HG03095 (cell line): ENCODE measurements at regions not wholly inside any gene's neighbourhood (a gene's known extent, or its start where the extent isn't known, plus 50 kb on each side); places are given as distances from the start of the nearest gene placed in this dataset.
"Not testable (repeated sequence)": the region's sequence is repeated elsewhere in the genome, so short reads cannot be mapped to it uniquely, and the experiment has no call there.

Source experiments
- ATAC-seq: cut with Tn5 transposase; IDR thresholded peaks from one replicate; pipeline ENCODE4 v1.9.1; 2021; ENCODE audit warnings: moderate library complexity; ENCODE audit not compliant: unreplicated experiment

DNA sequence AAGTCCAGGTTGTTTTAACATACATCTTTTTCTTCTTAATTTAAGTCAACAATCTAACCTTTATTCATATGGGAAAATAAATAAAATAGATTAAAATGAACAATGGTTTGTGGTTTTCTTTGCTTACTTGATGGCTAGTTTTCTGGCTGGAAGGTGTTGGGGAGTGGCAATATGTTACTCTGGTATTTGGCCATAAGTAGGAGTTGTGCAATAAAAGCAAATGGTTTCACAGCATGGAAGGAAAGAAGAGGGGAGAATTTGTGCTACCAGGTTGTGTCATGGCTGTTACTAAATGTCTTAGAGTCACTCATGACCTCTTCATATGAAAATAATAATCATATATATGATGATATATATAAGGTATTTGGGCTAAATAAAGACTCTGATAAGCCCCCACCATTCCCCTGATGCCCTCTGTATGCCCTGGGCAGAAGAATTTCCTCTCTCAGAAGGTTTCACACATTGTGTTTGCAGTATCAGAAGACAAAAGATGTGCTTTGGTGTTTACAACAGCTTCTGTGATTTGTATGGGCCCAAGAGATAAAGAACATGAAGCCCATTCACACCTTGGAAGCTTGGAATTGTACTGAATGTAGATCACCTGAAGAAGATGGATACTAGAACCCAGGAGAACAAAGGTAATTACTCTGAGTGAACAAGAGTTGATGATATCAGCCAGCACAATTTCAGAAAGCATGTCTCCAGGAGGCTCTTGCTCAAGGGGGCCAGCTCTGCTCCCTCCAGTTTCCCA is 160.9 kb downstream of the ALG10B start:
- no peak for ATAC-seq

DNA sequence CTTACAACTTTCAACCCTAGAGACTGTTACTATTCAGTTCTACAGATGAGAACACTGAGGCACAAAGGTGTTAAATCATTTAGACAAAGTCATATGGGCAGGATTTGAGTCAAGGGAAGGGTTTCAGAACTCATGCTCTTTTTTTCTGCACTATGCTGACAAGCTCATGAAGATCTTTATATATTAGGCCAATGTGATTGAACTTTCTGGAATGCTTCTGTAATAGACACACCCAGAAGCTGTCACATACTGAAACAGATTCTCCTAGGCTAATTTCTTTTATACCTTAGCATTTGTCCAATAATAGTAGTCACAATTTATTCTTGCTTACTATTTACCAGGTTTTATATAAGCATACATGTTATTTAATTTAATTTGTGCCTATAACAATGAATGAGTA is 164.0 kb downstream of the ALG10B start:
- no peak for ATAC-seq

DNA sequence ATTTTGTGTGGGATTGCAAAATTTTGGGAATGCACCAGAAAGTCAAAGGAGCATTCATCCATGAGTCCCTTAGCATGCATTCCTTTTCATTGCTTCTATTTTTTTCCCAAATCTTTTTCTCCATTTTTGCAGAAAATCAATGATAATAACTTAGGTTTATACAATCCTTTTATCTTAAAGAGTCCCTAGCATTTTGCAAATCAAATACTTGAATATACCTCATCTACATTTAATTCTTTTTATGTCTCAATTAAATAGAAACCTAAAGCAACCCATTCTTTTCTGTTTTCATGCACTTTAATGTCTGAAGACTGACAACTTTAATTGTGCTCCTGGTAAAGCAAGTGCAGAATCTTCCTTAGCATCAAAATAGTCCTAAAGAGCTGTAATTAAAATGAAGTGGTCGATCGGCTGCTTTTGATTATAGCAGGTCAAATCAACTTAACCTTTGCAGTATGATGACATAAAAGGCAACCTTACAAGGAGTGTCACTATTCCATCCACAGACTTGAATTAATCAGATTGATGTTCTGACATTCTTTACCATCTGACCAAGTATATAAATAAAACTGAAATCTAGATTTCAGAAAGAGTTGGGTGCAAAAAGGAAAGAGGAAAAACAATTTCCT is 168.4 kb downstream of the ALG10B start:
- ATAC-seq: no peak

DNA sequence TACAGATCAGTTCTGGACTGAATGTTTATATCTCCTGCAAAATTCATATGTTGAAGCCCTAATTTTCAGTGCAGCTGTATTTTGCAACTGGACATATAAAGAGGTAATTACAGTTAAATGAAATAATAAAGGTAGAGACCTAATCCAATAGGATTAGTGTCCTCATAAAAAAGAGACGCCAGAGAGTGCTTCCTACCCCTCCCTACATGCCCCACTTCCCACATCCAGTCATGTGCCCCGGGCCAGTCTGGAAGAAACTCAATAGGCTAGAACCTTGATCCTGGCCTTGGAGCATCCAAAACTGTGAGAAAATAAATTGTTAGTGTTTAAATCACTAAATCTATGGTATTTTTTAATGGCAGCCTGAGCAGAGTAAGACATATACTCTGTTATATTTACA is 172.3 kb downstream of the ALG10B start:
- ATAC-seq: no peak

DNA sequence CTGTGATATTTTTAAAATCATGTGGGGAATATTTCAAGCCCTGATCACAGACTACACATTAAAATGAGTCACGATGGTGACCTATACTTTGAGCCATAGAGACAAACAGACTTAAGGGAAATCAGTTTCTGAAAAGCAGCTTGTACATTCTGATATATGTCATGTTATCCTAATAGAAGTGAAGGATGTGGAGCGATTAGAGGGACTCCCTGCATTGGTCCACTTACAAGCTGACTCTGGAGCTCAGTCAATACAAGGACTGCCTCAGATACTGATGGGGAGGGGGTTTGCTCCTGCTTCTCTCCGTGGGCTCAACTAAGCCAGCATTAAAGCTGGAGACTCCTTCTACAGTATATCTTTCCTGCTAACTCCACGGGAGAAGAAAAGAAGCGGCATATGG is 173.5 kb downstream of the ALG10B start:
- ATAC-seq: no peak

- no peak for ATAC-seq
Measured at GRCh38 chr12:38490941-38491340, 174.4 kb downstream of the ALG10B start.

DNA sequence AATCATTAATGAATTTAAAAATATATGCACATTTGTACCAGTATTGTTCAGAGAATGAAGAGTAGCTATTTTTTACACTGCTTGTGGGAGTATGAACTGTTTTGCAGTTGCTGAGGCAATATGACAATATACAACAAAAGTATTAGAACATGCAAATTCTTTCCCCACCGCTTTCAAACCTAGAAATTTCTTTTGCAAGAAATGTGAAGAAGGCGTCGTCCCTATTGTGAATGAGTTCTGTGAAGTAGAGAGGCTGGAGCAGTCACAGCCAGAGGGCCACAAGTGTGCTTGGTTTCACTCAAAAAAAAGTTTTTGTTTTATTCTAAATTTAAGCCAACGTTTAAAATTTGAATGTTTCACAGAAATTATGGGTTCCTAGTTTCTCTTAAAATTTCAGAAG is 184.9 kb downstream of the ALG10B start:
- ATAC-seq: no peak

GRCh38 chr12:38501991-38502390 is 185.4 kb downstream of the ALG10B start:
- ATAC-seq: no peak

DNA sequence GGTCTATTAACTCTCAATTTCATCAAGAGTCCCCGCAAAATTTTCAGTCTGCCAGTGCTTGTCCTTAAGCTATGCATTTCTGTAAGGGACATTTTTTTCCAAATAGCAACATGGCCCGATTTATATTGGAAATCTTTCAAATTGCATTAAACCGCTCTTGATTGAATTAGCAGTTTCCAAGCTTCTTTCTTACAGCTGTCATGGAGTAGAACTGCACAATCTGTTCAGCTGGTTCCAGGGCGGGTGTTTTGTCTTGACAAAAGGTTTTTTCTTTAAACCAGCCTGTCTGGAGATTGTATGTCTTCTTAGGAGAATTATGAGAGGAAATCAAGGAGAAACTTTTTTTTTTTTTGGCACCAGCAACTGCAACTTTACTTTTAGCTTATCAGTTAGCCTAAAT is 185.8 kb downstream of the ALG10B start:
- ATAC-seq: no peak

DNA sequence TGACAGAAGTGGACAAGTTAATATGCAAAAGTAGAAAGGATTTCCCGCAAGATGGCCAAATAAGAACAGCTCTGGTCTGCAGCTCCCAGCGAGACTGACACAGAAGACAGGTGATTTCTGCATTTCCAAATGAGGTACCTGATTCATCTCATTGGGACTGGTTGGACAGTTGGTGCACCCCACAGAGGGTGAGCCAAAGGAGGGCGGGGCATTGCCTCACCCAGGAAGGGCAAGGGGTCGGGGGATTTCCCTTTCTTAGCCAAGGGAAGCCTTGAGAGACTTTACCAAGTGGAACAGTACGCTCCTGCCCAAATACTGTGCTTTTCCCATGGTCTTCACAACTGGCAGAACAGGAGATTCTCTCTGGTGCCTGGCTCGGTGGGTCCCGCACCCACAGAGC is 191.3 kb downstream of the ALG10B start:
- ATAC-seq: no peak

- no peak for ATAC-seq
Measured at GRCh38 chr12:38508246-38508645, 191.7 kb downstream of the ALG10B start.

GRCh38 chr12:38515912-38516311 is 199.3 kb downstream of the ALG10B start:
- ATAC-seq: no peak

DNA sequence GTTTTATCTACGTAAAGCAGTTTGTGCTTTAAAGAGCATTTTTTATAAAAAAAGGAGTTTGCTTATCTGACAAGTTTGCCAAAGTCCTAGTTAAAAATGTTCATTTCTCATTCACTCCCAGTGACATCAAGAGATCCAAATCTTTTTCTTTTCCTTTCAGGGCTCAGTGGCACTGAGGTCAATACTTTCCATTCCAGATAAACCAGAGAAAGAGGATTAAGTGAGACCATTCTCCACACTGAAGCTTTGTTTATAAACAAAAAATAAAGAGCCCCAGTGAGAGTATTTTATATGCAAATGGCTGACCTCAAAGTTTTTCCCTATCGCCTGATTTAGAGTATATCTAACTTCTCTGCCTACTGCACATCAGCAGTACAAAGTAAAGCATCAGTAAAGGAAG is 199.8 kb downstream of the ALG10B start:
- no peak for ATAC-seq

GRCh38 chr12:38523920-38524319 is 207.3 kb downstream of the ALG10B start:
- no peak for ATAC-seq

- no peak for ATAC-seq
Measured at GRCh38 chr12:38527631-38528030, 211.1 kb downstream of the ALG10B start.

- ATAC-seq: no peak
Measured at GRCh38 chr12:38528527-38528926, 212.0 kb downstream of the ALG10B start.

- not testable (repeated sequence) for ATAC-seq
Measured at GRCh38 chr12:38529281-38529680, 212.7 kb downstream of the ALG10B start.

- ATAC-seq: no peak
Measured at GRCh38 chr12:38538319-38538718, 221.7 kb downstream of the ALG10B start.

GRCh38 chr12:38540156-38540555 is 223.6 kb downstream of the ALG10B start:
- ATAC-seq: no peak

- ATAC-seq: no peak
Measured at GRCh38 chr12:38541849-38542248, 225.3 kb downstream of the ALG10B start.

GRCh38 chr12:38543151-38543550 is 226.6 kb downstream of the ALG10B start:
- ATAC-seq: no peak

GRCh38 chr12:38544330-38545066 is 227.9 kb downstream of the ALG10B start:
- ATAC-seq: no peak
